ENCODE measurements at regions not wholly inside any gene's neighbourhood (a gene's known extent, or its start where the extent isn't known, plus 50 kb on each side); places are given as distances from the start of the nearest gene placed in this dataset.

DNA sequence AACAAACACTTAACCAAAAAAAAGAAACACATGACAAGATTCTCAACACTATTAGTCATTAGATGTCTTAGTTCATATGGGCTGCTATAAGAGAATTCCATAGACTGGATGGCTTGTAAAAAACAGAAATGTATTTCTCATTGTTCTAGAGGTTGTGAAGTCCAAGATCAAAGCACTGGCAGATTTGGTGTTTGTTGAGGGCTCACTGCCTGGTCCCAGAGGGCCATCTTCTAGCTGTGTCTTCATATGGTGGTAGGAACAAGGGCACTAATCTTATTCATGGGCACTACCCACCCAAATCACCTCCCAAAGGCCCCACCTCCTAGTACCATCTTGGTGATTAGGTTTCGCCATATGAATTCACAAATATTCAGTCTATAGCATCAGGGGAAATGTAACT lies 162.5 kb upstream of the SDK2 start:
- H3K9ac ChIP-seq (ENCODE audit: low read length): no peak overlapping the region
- H3K9me3 ChIP-seq (ENCODE audit: control insufficient read depth, insufficient read depth, low read depth, low read length): peaks cover 13% of the 10 kb centered on the region
- no peak overlapping the region for H3K27ac ChIP-seq (ENCODE audit: low read depth, low read length)
- no peak overlapping the region for H3K4me3 ChIP-seq (ENCODE audit: low read depth, low read length)
- H3K4me1 ChIP-seq (ENCODE audit: control insufficient read depth, insufficient read depth, low read length): peaks cover 12% of the 10 kb centered on the region
- no peaks in the 10 kb centered on the region; the same call in 1 of the 2 replicates for H3K27me3 ChIP-seq (ENCODE audit: control insufficient read depth, insufficient read depth, low read length)
- H3K36me3 ChIP-seq (ENCODE audit: control insufficient read depth, insufficient read depth, low read length): no peaks in the 10 kb centered on the region

DNA sequence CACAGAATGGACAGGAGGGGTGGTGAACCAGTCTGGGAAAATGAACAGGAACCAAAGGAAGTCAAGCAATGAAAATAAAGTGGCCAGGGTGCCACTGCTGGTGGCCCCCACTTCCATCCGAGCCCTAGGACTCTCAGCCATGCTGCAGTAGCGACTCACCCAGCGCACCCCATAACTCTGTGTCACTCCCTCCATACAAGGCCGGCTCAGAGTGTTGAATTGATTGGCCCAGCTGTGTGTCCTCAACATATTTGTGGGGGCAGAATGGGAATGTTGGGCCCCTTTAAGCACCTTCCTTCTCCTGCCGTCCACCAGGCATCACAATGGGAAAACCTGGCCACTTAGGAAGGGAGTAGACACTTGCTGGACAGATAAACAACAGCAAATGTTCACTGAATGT lies 169.0 kb upstream of the SDK2 start:
- peaks cover 17% of the 10 kb centered on the region for H3K4me1 ChIP-seq (ENCODE audit: control insufficient read depth, insufficient read depth, low read length)
- no peaks in the 10 kb centered on the region for H3K27me3 ChIP-seq (ENCODE audit: control insufficient read depth, insufficient read depth, low read length)
- H3K36me3 ChIP-seq (ENCODE audit: control insufficient read depth, insufficient read depth, low read length): no peaks in the 10 kb centered on the region
- no peak overlapping the region for H3K9ac ChIP-seq (ENCODE audit: low read length)
- H3K27ac ChIP-seq (ENCODE audit: low read depth, low read length): no peak overlapping the region
- no peak overlapping the region for H3K4me3 ChIP-seq (ENCODE audit: low read depth, low read length)
- peaks cover 10% of the 10 kb centered on the region for H3K9me3 ChIP-seq (ENCODE audit: control insufficient read depth, insufficient read depth, low read depth, low read length)

DNA sequence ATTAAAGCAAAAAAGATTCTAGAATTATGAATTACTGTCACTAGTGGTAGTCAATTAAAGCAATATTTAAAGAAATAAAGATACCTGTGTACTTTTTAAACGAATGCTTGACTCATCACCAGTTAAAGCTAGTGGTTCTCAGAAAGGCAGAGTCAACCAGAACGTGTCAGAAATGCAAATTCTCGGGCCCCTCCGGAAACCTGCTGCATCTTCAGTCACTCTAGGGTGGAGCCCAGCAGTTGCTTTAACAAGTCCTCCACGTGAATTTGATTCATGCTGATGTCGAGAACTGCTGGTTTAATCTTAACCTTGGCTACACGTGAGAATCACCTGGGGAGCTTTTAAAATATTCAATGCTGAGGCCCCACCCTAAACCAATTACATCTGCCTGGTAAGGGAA lies 169.8 kb upstream of the SDK2 start:
- Histone ChIP-seq H3K36me3 (ENCODE audit: control insufficient read depth, insufficient read depth, low read length) (no peaks in the 10 kb centered on the region), H3K4me3 (ENCODE audit: low read depth, low read length) (no peak overlapping the region), H3K27me3 (ENCODE audit: control insufficient read depth, insufficient read depth, low read length) (no peaks in the 10 kb centered on the region), H3K4me1 (ENCODE audit: control insufficient read depth, insufficient read depth, low read length) (peaks cover 17% of the 10 kb centered on the region), H3K9ac (ENCODE audit: low read length) (no peak overlapping the region), H3K9me3 (ENCODE audit: control insufficient read depth, insufficient read depth, low read depth, low read length) (peaks cover 18% of the 10 kb centered on the region), H3K27ac (ENCODE audit: low read depth, low read length) (no peak overlapping the region)

DNA sequence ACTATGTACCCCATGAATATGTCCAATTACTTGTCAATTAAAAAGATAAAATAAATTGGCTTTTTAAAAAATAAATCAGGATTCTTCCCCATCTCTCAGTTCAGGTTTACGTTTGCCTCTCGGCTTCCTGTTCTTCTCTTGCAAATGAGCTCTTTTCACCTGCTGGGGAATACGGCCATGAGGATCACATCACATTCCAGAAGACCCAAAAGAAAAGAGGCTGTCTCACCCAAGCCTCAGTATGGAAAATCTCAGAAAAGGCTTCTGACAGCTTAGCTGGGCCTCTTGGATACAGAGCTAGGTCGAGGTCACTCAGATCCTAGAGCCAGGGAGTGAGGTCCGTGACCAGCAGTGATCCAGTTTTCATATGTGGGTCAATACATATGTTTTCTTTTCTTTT lies 171.2 kb upstream of the SDK2 start:
- no peaks in the 10 kb centered on the region for H3K27me3 ChIP-seq (ENCODE audit: control insufficient read depth, insufficient read depth, low read length)
- H3K27ac ChIP-seq (ENCODE audit: low read depth, low read length): no peak overlapping the region
- no peaks in the 10 kb centered on the region for H3K36me3 ChIP-seq (ENCODE audit: control insufficient read depth, insufficient read depth, low read length)
- H3K4me3 ChIP-seq (ENCODE audit: low read depth, low read length): no peak overlapping the region
- peaks cover 17% of the 10 kb centered on the region for H3K4me1 ChIP-seq (ENCODE audit: control insufficient read depth, insufficient read depth, low read length)
- no peak overlapping the region for H3K9ac ChIP-seq (ENCODE audit: low read length)
- H3K9me3 ChIP-seq (ENCODE audit: control insufficient read depth, insufficient read depth, low read depth, low read length): peaks cover 28% of the 10 kb centered on the region

DNA sequence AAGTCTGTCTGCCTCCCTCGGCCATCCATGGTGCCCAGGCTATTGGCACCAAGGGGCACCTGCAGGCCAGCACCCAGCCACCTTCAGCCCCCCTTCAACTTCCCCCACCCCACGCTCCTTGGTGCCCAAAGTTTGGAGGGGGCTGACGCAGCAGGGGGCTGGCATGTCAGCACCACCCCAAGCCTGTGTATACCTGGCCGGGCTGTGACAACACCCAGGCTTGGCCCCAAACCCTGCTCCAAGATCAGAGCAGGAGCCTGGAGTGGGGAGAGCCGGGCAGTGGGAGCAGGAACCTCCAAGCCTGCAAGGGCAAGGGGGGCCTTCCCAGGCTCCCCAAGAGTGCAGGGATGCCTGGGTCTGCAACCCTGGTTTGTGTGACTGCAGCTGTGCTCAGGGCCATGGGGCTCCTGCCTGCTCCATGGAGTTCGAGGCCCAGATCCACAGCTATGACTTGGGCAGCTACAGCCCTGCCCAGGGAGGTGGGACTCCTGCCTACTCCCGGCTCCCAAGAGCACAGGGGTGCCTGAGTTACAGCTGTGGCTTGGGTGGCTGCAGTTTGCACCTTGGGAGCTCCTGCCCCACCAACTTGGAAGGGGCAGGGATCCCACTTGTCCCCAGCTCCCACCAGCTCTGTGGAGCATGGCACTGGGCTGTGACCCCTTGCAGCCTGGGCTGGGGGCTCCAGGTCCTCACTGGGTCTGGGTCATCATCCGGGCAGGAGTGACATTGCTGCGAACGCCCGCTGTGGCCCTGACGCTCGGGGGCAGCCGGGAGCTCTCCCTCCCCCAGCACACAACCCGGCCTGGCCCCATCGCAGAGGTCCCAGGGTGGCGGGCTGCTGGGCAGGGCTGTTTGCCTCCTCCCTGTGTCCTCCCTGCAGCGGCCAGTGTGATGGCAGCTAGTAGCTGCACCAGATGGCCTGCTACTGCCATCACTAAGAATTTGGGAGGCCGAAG lies 175.5 kb upstream of the SDK2 start:
- Histone ChIP-seq H3K4me3 (ENCODE audit: low read depth, low read length) (no peak overlapping the region), H3K4me1 (ENCODE audit: control insufficient read depth, insufficient read depth, low read length) (peaks cover 28% of the 10 kb centered on the region), H3K27me3 (ENCODE audit: control insufficient read depth, insufficient read depth, low read length) (peaks cover 14% of the 10 kb centered on the region; the same call in 1 of the 2 replicates), H3K27ac (ENCODE audit: low read depth, low read length) (no peak overlapping the region), H3K9ac (ENCODE audit: low read length) (no peak overlapping the region), H3K9me3 (ENCODE audit: control insufficient read depth, insufficient read depth, low read depth, low read length) (peaks cover 28% of the 10 kb centered on the region), H3K36me3 (ENCODE audit: control insufficient read depth, insufficient read depth, low read length) (no peaks in the 10 kb centered on the region)

DNA sequence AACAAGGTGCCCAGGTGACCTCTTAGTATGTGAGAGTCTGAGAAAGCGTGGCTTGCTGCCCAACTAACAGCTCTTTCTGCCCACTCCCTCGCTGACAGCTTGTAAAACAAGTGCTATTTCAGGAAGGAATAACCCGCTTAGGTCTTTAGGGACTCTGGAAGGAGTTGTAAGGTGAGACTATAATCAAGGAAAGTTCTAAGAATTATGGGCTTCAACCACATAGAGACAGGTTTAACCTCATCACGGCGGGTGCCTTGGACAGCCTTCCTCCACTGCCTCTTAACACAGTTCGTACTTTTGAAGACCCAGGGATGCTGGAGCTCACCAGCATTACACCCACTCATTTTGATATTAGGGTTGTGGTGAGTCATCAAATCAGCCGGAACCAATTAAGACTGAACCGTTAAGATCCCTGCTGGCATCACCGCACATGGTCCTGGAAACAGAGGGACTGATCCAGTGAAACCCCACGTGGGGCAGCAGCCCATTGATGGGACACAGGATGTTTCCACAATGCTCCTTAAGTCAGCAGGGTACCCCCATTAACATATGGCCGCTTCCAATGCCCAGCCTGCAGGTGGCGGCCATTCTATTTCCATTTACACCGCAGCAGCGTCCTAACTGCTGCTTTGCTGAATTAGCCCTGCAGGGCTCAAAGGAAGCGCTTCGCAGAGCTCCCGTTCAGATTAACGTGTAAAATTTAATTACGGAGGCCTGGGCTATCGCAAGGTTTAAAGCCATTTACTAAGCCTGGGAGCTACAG lies 176.6 kb upstream of the SDK2 start:
- Histone ChIP-seq H3K27ac (ENCODE audit: low read depth, low read length) (no peak overlapping the region), H3K4me3 (ENCODE audit: low read depth, low read length) (no peak overlapping the region), H3K9ac (ENCODE audit: low read length) (peak overlapping the region; percentile 66), H3K27me3 (ENCODE audit: control insufficient read depth, insufficient read depth, low read length) (peaks cover 14% of the 10 kb centered on the region; the same call in 1 of the 2 replicates), H3K4me1 (ENCODE audit: control insufficient read depth, insufficient read depth, low read length) (peaks cover 22% of the 10 kb centered on the region), H3K36me3 (ENCODE audit: control insufficient read depth, insufficient read depth, low read length) (no peaks in the 10 kb centered on the region), H3K9me3 (ENCODE audit: control insufficient read depth, insufficient read depth, low read depth, low read length) (peaks cover 28% of the 10 kb centered on the region)

DNA sequence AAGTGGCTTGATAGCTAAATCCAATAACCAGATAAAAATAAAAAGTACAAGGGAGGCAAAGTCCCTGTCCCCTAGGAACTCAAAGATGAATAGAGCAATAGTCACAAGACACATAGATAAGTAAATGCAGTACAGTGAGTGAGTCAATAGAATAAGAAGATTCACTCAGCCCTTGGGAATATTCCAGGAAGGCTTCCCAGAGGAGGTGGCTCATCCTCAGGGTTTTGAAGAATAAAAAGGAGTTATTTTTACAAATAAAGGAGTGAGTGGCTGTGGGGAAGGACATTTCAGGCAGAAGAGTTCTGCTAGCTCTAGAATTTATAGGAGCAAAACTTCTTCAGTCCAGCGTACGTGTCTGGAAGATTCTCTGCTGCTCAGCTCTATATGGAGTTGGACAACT lies 177.4 kb upstream of the SDK2 start:
- H3K4me1 ChIP-seq (ENCODE audit: control insufficient read depth, insufficient read depth, low read length): peaks cover 25% of the 10 kb centered on the region
- peaks cover 20% of the 10 kb centered on the region; the same call in 1 of the 2 replicates for H3K27me3 ChIP-seq (ENCODE audit: control insufficient read depth, insufficient read depth, low read length)
- no peak overlapping the region for H3K4me3 ChIP-seq (ENCODE audit: low read depth, low read length)
- no peak overlapping the region for H3K9ac ChIP-seq (ENCODE audit: low read length)
- H3K27ac ChIP-seq (ENCODE audit: low read depth, low read length): no peak overlapping the region
- H3K36me3 ChIP-seq (ENCODE audit: control insufficient read depth, insufficient read depth, low read length): no peaks in the 10 kb centered on the region
- H3K9me3 ChIP-seq (ENCODE audit: control insufficient read depth, insufficient read depth, low read depth, low read length): peaks cover 28% of the 10 kb centered on the region

DNA sequence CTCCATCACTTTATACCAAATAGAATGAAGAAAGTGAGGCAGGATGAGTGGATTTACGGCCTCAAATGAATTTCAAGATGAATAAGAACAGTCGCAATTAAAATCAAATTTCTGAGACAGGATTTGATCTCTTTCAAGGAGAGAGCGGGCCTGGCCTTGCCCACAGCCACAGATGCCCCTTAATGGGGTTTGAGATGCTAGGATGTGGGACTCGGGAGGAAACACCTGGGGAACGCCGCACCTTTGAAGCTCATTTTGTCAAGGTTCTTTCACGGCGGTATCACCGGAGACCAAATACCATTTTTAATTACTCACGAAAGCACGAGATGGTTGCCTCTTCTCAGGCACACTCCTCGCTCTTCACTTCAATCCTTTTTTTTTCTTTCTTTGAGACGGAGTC lies 178.1 kb upstream of the SDK2 start:
- Histone ChIP-seq H3K9me3 (ENCODE audit: control insufficient read depth, insufficient read depth, low read depth, low read length) (peaks cover 27% of the 10 kb centered on the region), H3K9ac (ENCODE audit: low read length) (no peak overlapping the region), H3K36me3 (ENCODE audit: control insufficient read depth, insufficient read depth, low read length) (no peaks in the 10 kb centered on the region), H3K4me1 (ENCODE audit: control insufficient read depth, insufficient read depth, low read length) (peaks cover 32% of the 10 kb centered on the region), H3K27me3 (ENCODE audit: control insufficient read depth, insufficient read depth, low read length) (peaks cover 25% of the 10 kb centered on the region; the same call in 1 of the 2 replicates), H3K4me3 (ENCODE audit: low read depth, low read length) (no peak overlapping the region), H3K27ac (ENCODE audit: low read depth, low read length) (no peak overlapping the region)

DNA sequence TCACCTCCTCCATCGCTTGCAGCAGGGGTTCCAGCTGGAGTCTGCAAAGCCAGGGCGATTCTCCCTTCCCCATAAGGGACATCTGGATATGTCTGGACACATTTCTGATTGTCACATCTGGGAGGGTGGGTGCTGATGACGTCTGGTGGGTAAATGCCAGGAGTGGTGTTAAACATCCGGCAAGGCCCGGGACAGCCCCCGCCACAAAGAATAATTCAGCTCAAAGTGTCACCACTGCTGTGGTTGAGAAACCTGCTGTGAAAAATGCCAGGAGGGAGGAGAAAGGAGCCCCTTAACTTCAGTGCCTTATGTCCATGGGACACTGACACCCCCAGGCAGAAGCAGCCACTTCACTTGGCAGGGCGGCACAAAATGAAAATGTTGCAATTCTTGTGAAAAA lies 179.4 kb upstream of the SDK2 start:
- no peak overlapping the region for H3K27ac ChIP-seq (ENCODE audit: low read depth, low read length)
- H3K4me1 ChIP-seq (ENCODE audit: control insufficient read depth, insufficient read depth, low read length): peaks cover 45% of the 10 kb centered on the region
- H3K36me3 ChIP-seq (ENCODE audit: control insufficient read depth, insufficient read depth, low read length): no peaks in the 10 kb centered on the region

DNA sequence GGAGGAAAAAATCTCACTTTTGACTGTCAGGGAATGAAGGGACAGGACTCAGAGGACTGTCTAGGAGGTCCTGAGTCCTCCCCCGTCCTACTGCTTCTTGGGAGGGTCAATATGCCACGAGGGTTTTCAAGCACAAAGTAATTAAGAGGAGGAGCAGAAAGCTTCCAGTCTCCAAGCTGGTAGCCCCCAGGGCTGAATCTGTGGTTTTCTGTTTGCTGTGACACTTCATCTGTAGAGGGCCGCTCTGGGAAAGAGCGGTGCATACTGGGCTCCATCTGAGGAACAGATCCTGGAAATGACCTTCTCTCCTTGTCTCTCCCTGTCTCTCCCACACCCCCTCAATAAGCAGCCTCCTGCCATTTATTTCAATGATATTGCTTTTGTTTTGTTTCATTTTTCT lies 180.1 kb upstream of the SDK2 start:
- peaks cover 7% of the 10 kb centered on the region for H3K9me3 ChIP-seq (ENCODE audit: control insufficient read depth, insufficient read depth, low read depth, low read length)
- H3K27me3 ChIP-seq (ENCODE audit: control insufficient read depth, insufficient read depth, low read length): peaks cover 25% of the 10 kb centered on the region; the same call in 1 of the 2 replicates
- no peak overlapping the region for H3K4me3 ChIP-seq (ENCODE audit: low read depth, low read length)
- peaks cover 51% of the 10 kb centered on the region for H3K4me1 ChIP-seq (ENCODE audit: control insufficient read depth, insufficient read depth, low read length)
- no peaks in the 10 kb centered on the region for H3K36me3 ChIP-seq (ENCODE audit: control insufficient read depth, insufficient read depth, low read length)
- no peak overlapping the region for H3K27ac ChIP-seq (ENCODE audit: low read depth, low read length)
- no peak overlapping the region for H3K9ac ChIP-seq (ENCODE audit: low read length)

More for the DNA sequence above, 179.4 kb upstream of the SDK2 start:
- Histone ChIP-seq H3K9ac (ENCODE audit: low read length) (no peak overlapping the region), H3K4me3 (ENCODE audit: low read depth, low read length) (no peak overlapping the region), H3K27me3 (ENCODE audit: control insufficient read depth, insufficient read depth, low read length) (peaks cover 25% of the 10 kb centered on the region; the same call in 1 of the 2 replicates), H3K9me3 (ENCODE audit: control insufficient read depth, insufficient read depth, low read depth, low read length) (peaks cover 14% of the 10 kb centered on the region)
